H9 (cell line): ENCODE measurements at regions not wholly inside any gene's neighbourhood (a gene's known extent, or its start where the extent isn't known, plus 50 kb on each side); places are given as distances from the start of the nearest gene placed in this dataset.

Experiments used
- DNase-seq: peaks from one replicate; pipeline ENCODE4 v3.0.0-alpha.2; 2017
- H2AFZ ChIP-seq: one replicate; pipeline ENCODE4 v1.6.1; 2013; ENCODE audit warnings: mild to moderate bottlenecking, low read length, control low read depth, moderate library complexity
- H2AK5ac ChIP-seq: 2 replicates; pipeline ENCODE4 v1.6.1; 2013; ENCODE audit warnings: low read length, control low read depth, mixed read lengths; ENCODE audit not compliant: insufficient read length
- H2BK120ac ChIP-seq: one replicate; pipeline ENCODE4 v1.6.1; 2013; ENCODE audit warnings: low read depth, mild to moderate bottlenecking, low read length, control low read depth, inconsistent platforms; ENCODE audit not compliant: poor library complexity, severe bottlenecking
- H2BK12ac ChIP-seq: 2 replicates; pipeline ENCODE4 v1.6.1; 2013; ENCODE audit warnings: low read length, control low read depth, mixed read lengths, low read depth; ENCODE audit not compliant: insufficient read length
- H2BK15ac ChIP-seq: 2 replicates; pipeline ENCODE4 v1.6.1; 2013; ENCODE audit warnings: low read depth, low read length, control low read depth
- H2BK20ac ChIP-seq: one replicate; pipeline ENCODE4 v1.6.1; 2013; ENCODE audit warnings: low read depth, mild to moderate bottlenecking, low read length, control low read depth, inconsistent platforms; ENCODE audit not compliant: poor library complexity, severe bottlenecking
- H2BK5ac ChIP-seq: 2 replicates; pipeline ENCODE4 v1.6.1; 2013; ENCODE audit warnings: low read length, control low read depth, mixed read lengths; ENCODE audit not compliant: insufficient read length
- H3K14ac ChIP-seq: 2 replicates; pipeline ENCODE4 v1.6.1; 2013; ENCODE audit warnings: low read length, control low read depth; ENCODE audit not compliant: insufficient read depth
- H3K18ac ChIP-seq: 2 replicates; pipeline ENCODE4 v1.6.1; 2013; ENCODE audit warnings: low read depth, mild to moderate bottlenecking, mixed read lengths, low read length, control low read depth; ENCODE audit not compliant: insufficient read length
- H3K23ac ChIP-seq: 2 replicates; pipeline ENCODE4 v1.6.1; 2013; ENCODE audit warnings: low read length, control low read depth, mixed read lengths, low read depth; ENCODE audit not compliant: insufficient read length
- H3K23me2 ChIP-seq: 2 replicates; pipeline ENCODE4 v1.6.1; 2013; ENCODE audit warnings: low read depth, mild to moderate bottlenecking, mixed read lengths, low read length, control low read depth; ENCODE audit not compliant: insufficient read length, poor library complexity, severe bottlenecking
- H3K27ac ChIP-seq: 2 replicates; pipeline ENCODE4 v1.5.1; 2013; ENCODE audit warnings: low read length, control low read depth, mixed read lengths, low read depth; ENCODE audit not compliant: insufficient read length
- H3K27me3 ChIP-seq: 2 replicates; pipeline ENCODE4 v1.6.1; 2013; ENCODE audit warnings: low read length, control low read depth, inconsistent platforms; ENCODE audit not compliant: insufficient read depth
- H3K4ac ChIP-seq: 2 replicates; pipeline ENCODE4 v1.6.1; 2013; ENCODE audit warnings: low read depth, mild to moderate bottlenecking, control low read depth, inconsistent platforms, low read length, moderate library complexity
- H3K4me1 ChIP-seq: 2 replicates; pipeline ENCODE4 v1.6.1; 2013; ENCODE audit warnings: low read length, control low read depth, inconsistent platforms; ENCODE audit not compliant: insufficient read depth
- H3K4me2 ChIP-seq: 2 replicates; pipeline ENCODE4 v1.6.1; 2013; ENCODE audit warnings: low read length, control low read depth, mixed read lengths; ENCODE audit not compliant: insufficient read length, insufficient read depth
- H3K56ac ChIP-seq: 2 replicates; pipeline ENCODE4 v1.6.1; 2013; ENCODE audit warnings: low read depth, mild to moderate bottlenecking, mixed read lengths, low read length, control low read depth; ENCODE audit not compliant: insufficient read length
- H3K79me1 ChIP-seq: 2 replicates; pipeline ENCODE4 v1.6.1; 2013; ENCODE audit warnings: low read depth, mild to moderate bottlenecking, moderate library complexity, low read length, control low read depth, inconsistent platforms; ENCODE audit not compliant: insufficient read depth, poor library complexity, severe bottlenecking
- H3K79me2 ChIP-seq: 2 replicates; pipeline ENCODE4 v1.6.1; 2013; ENCODE audit warnings: low read length, control low read depth, inconsistent platforms; ENCODE audit not compliant: insufficient read depth
- H3K9ac ChIP-seq: 2 replicates; pipeline ENCODE4 v1.6.1; 2013; ENCODE audit warnings: low read length, control low read depth, mixed read lengths; ENCODE audit not compliant: insufficient read length; ENCODE audit errors: extremely low read depth
- H3K9me3 ChIP-seq: one replicate; pipeline ENCODE4 v1.6.1; 2013; ENCODE audit warnings: low read depth, low read length, inconsistent platforms; ENCODE audit not compliant: control insufficient read depth
- H3T11ph ChIP-seq: one replicate; pipeline ENCODE4 v1.6.1; 2013; ENCODE audit warnings: mild to moderate bottlenecking, low read length, control low read depth, inconsistent platforms
- H4K20me1 ChIP-seq: one replicate; pipeline ENCODE4 v1.6.1; 2013; ENCODE audit not compliant: control insufficient read depth, insufficient read length, insufficient read depth
- H4K5ac ChIP-seq: 2 replicates; pipeline ENCODE4 v1.6.1; 2013; ENCODE audit warnings: low read depth, mild to moderate bottlenecking, mixed read lengths, low read length, control low read depth; ENCODE audit not compliant: insufficient read length
- H4K8ac ChIP-seq: replicated peaks from 2 replicates; pipeline ENCODE4 v1.6.1; 2013; ENCODE audit warnings: low read length, control low read depth, mixed read lengths, low read depth; ENCODE audit not compliant: insufficient read length
- H4K91ac ChIP-seq: 2 replicates; pipeline ENCODE4 v1.6.1; 2013; ENCODE audit warnings: low read depth, mild to moderate bottlenecking, moderate library complexity, mixed read lengths, low read length, control low read depth; ENCODE audit not compliant: insufficient read length
- H3K27ac Mint-ChIP-seq, 3 experiments: 2 replicates in 2 of 3; 3 replicates in 1 of 3; pipeline ENCODE4 v1.8.0; 2020 to 2021; ENCODE audit warnings: mixed read lengths in 3 of 3, mild to moderate bottlenecking in 1 of 3, moderate library complexity in 1 of 3
- H3K27me3 Mint-ChIP-seq: 2 replicates; pipeline ENCODE4 v1.8.0; 2021; ENCODE audit warnings: low read depth, mild to moderate bottlenecking, moderate library complexity, mixed read lengths
- H3K36me3 Mint-ChIP-seq, 3 experiments: 2 replicates in 2 of 3; 3 replicates in 1 of 3; pipeline ENCODE4 v1.8.0; 2020 to 2021; ENCODE audit warnings: low read depth in 3 of 3, mixed read lengths in 3 of 3; ENCODE audit not compliant: insufficient read depth in 1 of 3
- H3K4me1 Mint-ChIP-seq, 2 experiments: 2 replicates each; pipeline ENCODE4 v1.8.0; 2020; ENCODE audit warnings: mixed read lengths in 2 of 2
- H3K4me3 Mint-ChIP-seq, 2 experiments: 2 replicates in 1 of 2; 3 replicates in 1 of 2; pipeline ENCODE4 v1.8.0; 2020 to 2021; ENCODE audit warnings: mild to moderate bottlenecking in 2 of 2, mixed read lengths in 2 of 2, moderate library complexity in 1 of 2
- H3K9me3 Mint-ChIP-seq, 2 experiments: 2 replicates in 1 of 2; 3 replicates in 1 of 2; pipeline ENCODE4 v1.8.0; 2020; ENCODE audit warnings: mild to moderate bottlenecking in 2 of 2, mixed read lengths in 2 of 2, moderate library complexity in 1 of 2
- WGBS: extraction: QIAGEN DNeasy Blood & Tissue Kit; methylation state at CpG from one replicate; pipeline ENCODE4 v1.1.7; 2013; ENCODE audit warnings: missing lambda C conversion rate, low lambda C conversion rate, mixed read lengths; ENCODE audit not compliant: insufficient read length; ENCODE audit errors: extremely low coverage; 5-methylcytosine and 5-hydroxymethylcytosine counted together
- TF ChIP-seq, protein P1 (sequence below): fragments of 200-600 bp; sonication (generic); conservative IDR thresholded peaks from 3 replicates; pipeline ENCODE4 v1.8.0; 2021; ENCODE audit warnings: antibody characterized with exemption, mild to moderate bottlenecking

DNA sequence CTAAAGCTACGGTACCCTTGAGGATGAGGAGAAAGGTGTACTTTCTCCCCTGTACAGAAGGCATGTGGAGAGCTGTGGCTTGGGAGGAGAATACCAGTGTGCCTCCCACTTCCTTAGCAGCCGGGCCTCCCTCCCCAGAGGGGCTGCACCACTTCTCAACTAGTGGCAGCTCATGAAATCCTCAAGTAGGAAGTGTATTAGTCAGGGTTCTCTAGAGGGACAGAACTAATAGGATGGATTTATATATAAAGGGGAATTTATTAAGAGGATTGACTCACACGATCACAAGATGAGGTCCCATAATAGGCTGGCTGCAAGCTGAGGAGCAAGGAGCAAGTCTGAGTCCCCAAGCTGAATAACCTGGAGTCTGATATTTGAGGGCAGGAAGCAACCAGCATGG is 53.1 kb upstream of the PPP2R5A start:
- Histone ChIP-seq H3K79me2 (no peaks in the 10 kb centered on the region), H3K23ac (no peak overlapping the region), H2BK20ac (no peak overlapping the region), H3K18ac (no peak overlapping the region), H3K27ac (no peak overlapping the region), H2BK5ac (no peak overlapping the region), H3T11ph (no peak overlapping the region), H3K14ac (no peak overlapping the region), H3K4me1 (no peaks in the 10 kb centered on the region), H2BK15ac (no peak overlapping the region), H4K91ac (no peak overlapping the region), H2BK120ac (no peak overlapping the region), H3K9me3 (no peaks in the 10 kb centered on the region), H2BK12ac (no peak overlapping the region), H3K27me3 (no peaks in the 10 kb centered on the region), H4K8ac (no peak overlapping the region), H2AK5ac (no peak overlapping the region), H4K20me1 (no peaks in the 10 kb centered on the region), H3K9ac (no peak overlapping the region), H3K4ac (no peak overlapping the region), H4K5ac (no peak overlapping the region), H3K4me2 (no peak overlapping the region), H2AFZ (no peak overlapping the region), H3K56ac (no peak overlapping the region), H3K79me1 (no peaks in the 10 kb centered on the region), H3K23me2 (no peaks in the 10 kb centered on the region)
- no CpG with 5 or more reads among the region's 3 CpGs for WGBS
- Mint-ChIP-seq H3K36me3 (no peaks in the 10 kb centered on the region), H3K4me1 (no peaks in the 10 kb centered on the region; a peak in 1 of 4 replicates), H3K27ac (no peak overlapping the region), H3K4me3 (no peak overlapping the region), H3K9me3 (no peaks in the 10 kb centered on the region; a peak in 1 of 5 replicates), H3K27me3 (no peaks in the 10 kb centered on the region)
- DNase-seq = no peak
- TF ChIP-seq, protein P1, sequence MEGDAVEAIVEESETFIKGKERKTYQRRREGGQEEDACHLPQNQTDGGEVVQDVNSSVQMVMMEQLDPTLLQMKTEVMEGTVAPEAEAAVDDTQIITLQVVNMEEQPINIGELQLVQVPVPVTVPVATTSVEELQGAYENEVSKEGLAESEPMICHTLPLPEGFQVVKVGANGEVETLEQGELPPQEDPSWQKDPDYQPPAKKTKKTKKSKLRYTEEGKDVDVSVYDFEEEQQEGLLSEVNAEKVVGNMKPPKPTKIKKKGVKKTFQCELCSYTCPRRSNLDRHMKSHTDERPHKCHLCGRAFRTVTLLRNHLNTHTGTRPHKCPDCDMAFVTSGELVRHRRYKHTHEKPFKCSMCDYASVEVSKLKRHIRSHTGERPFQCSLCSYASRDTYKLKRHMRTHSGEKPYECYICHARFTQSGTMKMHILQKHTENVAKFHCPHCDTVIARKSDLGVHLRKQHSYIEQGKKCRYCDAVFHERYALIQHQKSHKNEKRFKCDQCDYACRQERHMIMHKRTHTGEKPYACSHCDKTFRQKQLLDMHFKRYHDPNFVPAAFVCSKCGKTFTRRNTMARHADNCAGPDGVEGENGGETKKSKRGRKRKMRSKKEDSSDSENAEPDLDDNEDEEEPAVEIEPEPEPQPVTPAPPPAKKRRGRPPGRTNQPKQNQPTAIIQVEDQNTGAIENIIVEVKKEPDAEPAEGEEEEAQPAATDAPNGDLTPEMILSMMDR = no peak
